ENCODE measurements at regions not wholly inside any gene's neighbourhood (a gene's known extent, or its start where the extent isn't known, plus 50 kb on each side); places are given as distances from the start of the nearest gene placed in this dataset.

DNA sequence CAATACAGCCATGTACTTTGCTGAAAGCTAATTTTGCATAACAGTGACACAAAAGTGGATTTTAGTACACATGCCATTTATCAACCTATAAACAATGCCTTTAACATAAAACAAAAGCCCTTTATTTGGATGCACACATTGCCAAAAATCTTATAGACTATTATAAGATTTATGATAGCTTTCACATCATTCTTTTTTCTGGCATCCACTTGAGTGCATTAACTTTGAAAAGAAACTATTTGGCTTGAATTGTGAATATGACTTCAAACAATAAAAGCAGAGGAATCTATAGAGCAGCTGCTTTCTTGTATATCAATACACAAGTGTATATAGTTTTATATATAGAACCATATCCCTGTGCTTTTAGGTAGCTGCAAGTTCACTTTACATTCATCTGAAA is 577.4 kb downstream of the CBLN2 start:
- Histone ChIP-seq H3K4me3 (ENCODE audit: low read length in 3 of 3) (no peak overlapping the region), H3K36me3 (ENCODE audit: control insufficient read depth in 3 of 3, insufficient read depth in 3 of 3, low read length in 3 of 3) (no peaks in the 10 kb centered on the region), H3K27me3 (ENCODE audit: control insufficient read depth in 3 of 3, insufficient read depth in 3 of 3, low read length in 3 of 3) (no peaks in the 10 kb centered on the region), H3K27ac (ENCODE audit: low read depth, low read length) (no peak overlapping the region), H3K4me1 (ENCODE audit: control insufficient read depth in 3 of 3, insufficient read depth in 3 of 3, low read length in 3 of 3) (no peaks in the 10 kb centered on the region), H3K9me3 (ENCODE audit: control insufficient read depth in 3 of 3, low read length in 3 of 3) (peaks cover 0 to 5% (median 3%) of the 10 kb centered on the region in 3 donors), H3K9ac (ENCODE audit: low read depth in 1 of 3, low read length in 3 of 3) (no peak overlapping the region)

GRCh38 chr18:71958605-71959004 is 585.5 kb downstream of the CBLN2 start:
- Histone ChIP-seq H3K4me3 (ENCODE audit: low read length in 3 of 3) (no peak overlapping the region), H3K9ac (ENCODE audit: low read depth in 1 of 3, low read length in 3 of 3) (no peak overlapping the region), H3K27ac (ENCODE audit: low read depth, low read length) (no peak overlapping the region), H3K4me1 (ENCODE audit: control insufficient read depth in 3 of 3, insufficient read depth in 3 of 3, low read length in 3 of 3) (no peaks in the 10 kb centered on the region), H3K9me3 (ENCODE audit: control insufficient read depth in 3 of 3, low read length in 3 of 3) (no peaks in the 10 kb centered on the region), H3K27me3 (ENCODE audit: control insufficient read depth in 3 of 3, insufficient read depth in 3 of 3, low read length in 3 of 3) (no peaks in the 10 kb centered on the region), H3K36me3 (ENCODE audit: control insufficient read depth in 3 of 3, insufficient read depth in 3 of 3, low read length in 3 of 3) (no peaks in the 10 kb centered on the region)

DNA sequence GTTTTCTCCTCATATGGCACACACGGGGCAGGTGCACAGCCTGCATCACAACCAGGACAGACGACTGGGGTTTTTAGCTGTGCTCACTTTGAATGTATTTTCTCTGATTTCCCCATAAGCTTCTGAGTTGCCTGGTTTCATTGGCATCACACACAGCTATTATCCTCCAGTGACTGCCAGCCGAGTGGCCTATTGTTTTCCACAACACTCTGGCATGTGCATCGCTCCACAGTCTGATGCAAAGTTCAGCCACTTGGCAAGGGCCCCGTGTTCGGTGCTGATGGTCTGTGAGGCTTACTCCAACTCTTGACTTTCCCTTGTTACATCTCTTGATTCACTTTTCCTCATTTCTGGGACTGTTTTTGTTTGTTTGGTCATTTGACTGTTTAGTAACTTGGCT is 593.1 kb downstream of the CBLN2 start:
- Histone ChIP-seq H3K9ac (ENCODE audit: low read depth in 1 of 3, low read length in 3 of 3) (no peak overlapping the region), H3K36me3 (ENCODE audit: control insufficient read depth in 3 of 3, insufficient read depth in 3 of 3, low read length in 3 of 3) (no peaks in the 10 kb centered on the region), H3K4me1 (ENCODE audit: control insufficient read depth in 3 of 3, insufficient read depth in 3 of 3, low read length in 3 of 3) (no peaks in the 10 kb centered on the region), H3K27me3 (ENCODE audit: control insufficient read depth in 3 of 3, insufficient read depth in 3 of 3, low read length in 3 of 3) (no peaks in the 10 kb centered on the region), H3K9me3 (ENCODE audit: control insufficient read depth in 3 of 3, low read length in 3 of 3) (peaks cover 0 to 4% (median 0%) of the 10 kb centered on the region in 3 donors), H3K27ac (ENCODE audit: low read depth, low read length) (no peak overlapping the region), H3K4me3 (ENCODE audit: low read length in 3 of 3) (no peak overlapping the region)

- no peaks in the 10 kb centered on the region for H3K36me3 ChIP-seq (ENCODE audit: control insufficient read depth in 3 of 3, insufficient read depth in 3 of 3, low read length in 3 of 3)
- H3K9ac ChIP-seq (ENCODE audit: low read depth in 1 of 3, low read length in 3 of 3): no peak overlapping the region
- H3K27me3 ChIP-seq (ENCODE audit: control insufficient read depth in 3 of 3, insufficient read depth in 3 of 3, low read length in 3 of 3): no peaks in the 10 kb centered on the region
- H3K4me1 ChIP-seq (ENCODE audit: control insufficient read depth in 3 of 3, insufficient read depth in 3 of 3, low read length in 3 of 3): no peaks in the 10 kb centered on the region
- H3K9me3 ChIP-seq (ENCODE audit: control insufficient read depth in 3 of 3, low read length in 3 of 3): peaks cover 0 to 2% (median 0%) of the 10 kb centered on the region in 3 donors
- H3K4me3 ChIP-seq (ENCODE audit: low read length in 3 of 3): no peak overlapping the region
- H3K27ac ChIP-seq (ENCODE audit: low read depth, low read length): no peak overlapping the region
Observed at GRCh38 chr18:71942433-71942832, 601.7 kb downstream of the CBLN2 start.

DNA sequence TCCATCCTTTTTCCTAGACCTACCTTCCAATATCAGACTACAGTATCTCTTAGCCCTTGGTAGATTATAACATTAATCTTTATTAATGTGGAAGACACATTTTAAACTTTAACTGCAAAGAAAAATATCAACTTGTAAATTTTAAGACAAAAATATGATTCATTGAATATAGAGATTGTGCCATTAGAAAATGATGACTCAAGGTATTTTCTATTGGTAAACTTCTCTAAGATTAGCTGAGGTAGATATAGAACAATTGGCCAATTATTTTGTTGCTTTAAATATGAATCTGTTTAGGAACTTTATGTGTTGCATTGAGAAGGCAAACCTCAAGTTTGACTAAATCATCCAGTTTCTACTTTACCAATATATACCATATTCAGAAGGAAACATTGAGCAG is 604.7 kb downstream of the CBLN2 start:
- H3K4me3 ChIP-seq (ENCODE audit: low read length in 3 of 3): no peak overlapping the region
- no peak overlapping the region for H3K9ac ChIP-seq (ENCODE audit: low read depth in 1 of 3, low read length in 3 of 3)
- no peaks in the 10 kb centered on the region for H3K27me3 ChIP-seq (ENCODE audit: control insufficient read depth in 3 of 3, insufficient read depth in 3 of 3, low read length in 3 of 3)
- H3K4me1 ChIP-seq (ENCODE audit: control insufficient read depth in 3 of 3, insufficient read depth in 3 of 3, low read length in 3 of 3): no peaks in the 10 kb centered on the region
- peaks cover 0 to 2% (median 0%) of the 10 kb centered on the region in 3 donors for H3K9me3 ChIP-seq (ENCODE audit: control insufficient read depth in 3 of 3, low read length in 3 of 3)
- H3K36me3 ChIP-seq (ENCODE audit: control insufficient read depth in 3 of 3, insufficient read depth in 3 of 3, low read length in 3 of 3): no peaks in the 10 kb centered on the region
- no peak overlapping the region for H3K27ac ChIP-seq (ENCODE audit: low read depth, low read length)

GRCh38 chr18:71936744-71937143 is 607.4 kb downstream of the CBLN2 start:
- H3K4me1 ChIP-seq (ENCODE audit: control insufficient read depth in 3 of 3, insufficient read depth in 3 of 3, low read length in 3 of 3): no peaks in the 10 kb centered on the region
- no peaks in the 10 kb centered on the region for H3K9me3 ChIP-seq (ENCODE audit: control insufficient read depth in 3 of 3, low read length in 3 of 3)
- H3K4me3 ChIP-seq (ENCODE audit: low read length in 3 of 3): no peak overlapping the region
- no peaks in the 10 kb centered on the region for H3K27me3 ChIP-seq (ENCODE audit: control insufficient read depth in 3 of 3, insufficient read depth in 3 of 3, low read length in 3 of 3)
- no peak overlapping the region for H3K27ac ChIP-seq (ENCODE audit: low read depth, low read length)
- H3K36me3 ChIP-seq (ENCODE audit: control insufficient read depth in 3 of 3, insufficient read depth in 3 of 3, low read length in 3 of 3): no peaks in the 10 kb centered on the region
- no peak overlapping the region for H3K9ac ChIP-seq (ENCODE audit: low read depth in 1 of 3, low read length in 3 of 3)

DNA sequence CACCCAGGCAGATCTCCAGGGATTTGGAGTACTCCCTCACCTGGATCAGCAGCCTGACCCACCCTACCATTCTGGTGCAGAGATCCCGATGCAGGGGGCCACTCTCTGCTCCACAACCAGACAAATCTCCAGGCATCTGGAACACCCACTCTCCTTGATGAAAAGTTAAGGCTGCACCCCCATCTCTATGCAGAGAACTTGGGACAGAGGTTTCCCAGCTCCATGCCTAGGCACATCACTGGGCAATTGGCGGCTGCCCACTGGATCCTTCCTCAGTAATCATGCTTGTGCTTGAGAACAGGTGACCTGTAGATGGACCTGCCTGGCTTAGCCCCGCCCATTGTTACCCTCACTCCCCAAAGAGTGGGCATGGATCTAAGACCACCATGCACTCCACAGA is 624.9 kb downstream of the CBLN2 start:
- Histone ChIP-seq H3K9me3 (ENCODE audit: control insufficient read depth in 3 of 3, low read length in 3 of 3) (no peaks in the 10 kb centered on the region), H3K27me3 (ENCODE audit: control insufficient read depth in 3 of 3, insufficient read depth in 3 of 3, low read length in 3 of 3) (no peaks in the 10 kb centered on the region), H3K4me3 (ENCODE audit: low read length in 3 of 3) (no peak overlapping the region), H3K9ac (ENCODE audit: low read depth in 1 of 3, low read length in 3 of 3) (no peak overlapping the region), H3K4me1 (ENCODE audit: control insufficient read depth in 3 of 3, insufficient read depth in 3 of 3, low read length in 3 of 3) (no peaks in the 10 kb centered on the region), H3K36me3 (ENCODE audit: control insufficient read depth in 3 of 3, insufficient read depth in 3 of 3, low read length in 3 of 3) (no peaks in the 10 kb centered on the region), H3K27ac (ENCODE audit: low read depth, low read length) (no peak overlapping the region)

GRCh38 chr18:71913641-71914040 is 630.5 kb downstream of the CBLN2 start:
- no peaks in the 10 kb centered on the region for H3K27me3 ChIP-seq (ENCODE audit: control insufficient read depth in 3 of 3, insufficient read depth in 3 of 3, low read length in 3 of 3)
- no peaks in the 10 kb centered on the region for H3K4me1 ChIP-seq (ENCODE audit: control insufficient read depth in 3 of 3, insufficient read depth in 3 of 3, low read length in 3 of 3)
- H3K9me3 ChIP-seq (ENCODE audit: control insufficient read depth in 3 of 3, low read length in 3 of 3): no peaks in the 10 kb centered on the region
- no peak overlapping the region for H3K9ac ChIP-seq (ENCODE audit: low read depth in 1 of 3, low read length in 3 of 3)
- no peak overlapping the region for H3K4me3 ChIP-seq (ENCODE audit: low read length in 3 of 3)
- H3K36me3 ChIP-seq (ENCODE audit: control insufficient read depth in 3 of 3, insufficient read depth in 3 of 3, low read length in 3 of 3): no peaks in the 10 kb centered on the region
- H3K27ac ChIP-seq (ENCODE audit: low read depth, low read length): no peak overlapping the region

DNA sequence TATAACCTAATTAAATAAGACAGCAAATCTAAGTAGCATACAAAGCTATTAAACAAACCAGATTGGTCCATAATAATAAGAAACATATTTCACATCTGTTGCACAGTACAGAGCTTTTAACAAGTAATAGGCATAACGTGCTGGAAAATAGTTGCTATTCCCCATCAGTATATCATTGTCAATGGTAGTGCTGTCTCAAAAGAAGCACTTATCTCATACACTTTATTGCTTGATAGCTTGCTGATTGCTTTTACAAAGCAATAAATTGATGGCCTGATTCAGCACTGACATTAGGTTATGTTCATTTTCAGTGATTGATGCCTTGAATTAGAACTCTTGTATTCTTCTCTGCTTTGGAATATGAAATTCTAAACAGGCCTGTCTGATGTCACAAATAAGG is 641.7 kb downstream of the CBLN2 start:
- H3K4me1 ChIP-seq (ENCODE audit: control insufficient read depth in 3 of 3, insufficient read depth in 3 of 3, low read length in 3 of 3): no peaks in the 10 kb centered on the region
- no peak overlapping the region for H3K9ac ChIP-seq (ENCODE audit: low read depth in 1 of 3, low read length in 3 of 3)
- no peaks in the 10 kb centered on the region for H3K27me3 ChIP-seq (ENCODE audit: control insufficient read depth in 3 of 3, insufficient read depth in 3 of 3, low read length in 3 of 3)
- H3K27ac ChIP-seq (ENCODE audit: low read depth, low read length): no peak overlapping the region
- H3K9me3 ChIP-seq (ENCODE audit: control insufficient read depth in 3 of 3, low read length in 3 of 3): peaks cover 0 to 3% (median 0%) of the 10 kb centered on the region in 3 donors
- H3K4me3 ChIP-seq (ENCODE audit: low read length in 3 of 3): no peak overlapping the region
- no peaks in the 10 kb centered on the region for H3K36me3 ChIP-seq (ENCODE audit: control insufficient read depth in 3 of 3, insufficient read depth in 3 of 3, low read length in 3 of 3)

- Histone ChIP-seq H3K9me3 (ENCODE audit: control insufficient read depth in 3 of 3, low read length in 3 of 3) (peaks cover 0 to 3% (median 0%) of the 10 kb centered on the region in 3 donors), H3K36me3 (ENCODE audit: control insufficient read depth in 3 of 3, insufficient read depth in 3 of 3, low read length in 3 of 3) (no peaks in the 10 kb centered on the region), H3K9ac (ENCODE audit: low read depth in 1 of 3, low read length in 3 of 3) (no peak overlapping the region), H3K4me3 (ENCODE audit: low read length in 3 of 3) (no peak overlapping the region), H3K27ac (ENCODE audit: low read depth, low read length) (no peak overlapping the region), H3K4me1 (ENCODE audit: control insufficient read depth in 3 of 3, insufficient read depth in 3 of 3, low read length in 3 of 3) (no peaks in the 10 kb centered on the region), H3K27me3 (ENCODE audit: control insufficient read depth in 3 of 3, insufficient read depth in 3 of 3, low read length in 3 of 3) (no peaks in the 10 kb centered on the region)
Observed at GRCh38 chr18:71899707-71900472, 644.3 kb downstream of the CBLN2 start.

Measured in skeletal muscle tissue (tissue), 3 donors.